GM04504 (cell line): ENCODE measurements at regions not wholly inside any gene's neighbourhood (a gene's known extent, or its start where the extent isn't known, plus 50 kb on each side); places are given as distances from the start of the nearest gene placed in this dataset.

Experiments used
- DNase-seq: peaks from one replicate; pipeline ENCODE4 v3.0.0-alpha.2; 2012; ENCODE audit warnings: low read depth

GRCh38 chr18:26794230-26795101 lies 71.0 kb downstream of the AQP4 start:
- no peak for DNase-seq

- DNase-seq, result no peak
These were observed 72.8 kb downstream of the AQP4 start for GRCh38 chr18:26792661-26793060.

- DNase-seq, result no peak
These were observed 73.8 kb downstream of the AQP4 start for GRCh38 chr18:26791676-26792075.

DNA sequence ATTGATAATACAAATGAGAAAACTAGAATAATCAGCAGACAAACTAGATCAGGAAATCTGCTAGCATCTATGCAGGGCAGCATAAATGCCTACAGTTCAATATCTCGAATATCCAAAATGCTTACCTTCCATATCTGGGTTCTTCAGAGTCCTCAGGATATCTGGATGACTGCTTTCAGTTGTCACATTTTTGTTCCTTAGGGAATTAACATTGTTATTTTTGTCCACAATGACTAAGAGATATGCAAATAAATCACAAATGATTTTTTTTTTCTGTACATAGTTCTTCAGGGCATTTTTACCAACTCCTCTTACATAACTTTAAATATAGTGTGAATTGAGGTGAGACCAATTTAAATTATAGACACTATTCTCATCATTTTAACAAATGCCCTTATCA lies 80.9 kb downstream of the AQP4 start:
- DNase-seq, result no peak

DNA sequence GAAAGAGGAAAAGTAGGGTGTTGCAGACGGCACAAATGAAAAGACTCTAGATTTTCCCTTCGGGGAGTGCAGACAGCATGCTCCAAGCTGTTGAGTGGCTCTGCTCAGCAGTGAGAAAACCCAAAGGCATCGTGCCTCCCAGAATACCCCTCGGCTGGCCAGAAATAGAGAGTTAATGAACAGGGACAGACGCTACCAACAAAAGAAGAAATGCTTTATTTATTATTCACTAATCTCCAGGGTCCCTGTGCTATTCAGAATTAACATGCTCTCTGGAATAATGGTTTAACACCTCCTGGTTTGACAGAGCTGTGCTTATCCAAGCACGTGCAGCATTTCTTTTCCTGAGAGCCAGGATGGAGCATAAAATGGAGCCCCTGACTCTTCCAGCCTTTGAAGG lies 82.3 kb downstream of the AQP4 start:
- DNase-seq, result no peak

- DNase-seq, result no peak
These were observed 84.8 kb downstream of the AQP4 start for GRCh38 chr18:26780520-26781325.

DNA sequence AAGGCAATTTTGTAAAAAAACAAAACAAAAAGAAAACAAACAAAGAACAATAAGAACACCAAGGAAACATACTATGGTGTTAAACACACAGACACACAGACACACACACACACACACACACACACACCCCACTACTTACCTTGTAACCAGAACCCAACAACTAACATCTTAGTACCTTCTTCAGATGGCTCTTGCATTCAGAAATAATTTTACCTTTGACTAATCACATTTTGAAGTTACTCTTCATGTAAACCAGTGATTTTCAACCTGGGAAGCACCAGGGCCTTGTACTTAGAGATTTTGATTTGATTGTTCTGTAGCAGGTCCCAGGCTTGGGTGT lies 87.5 kb downstream of the AQP4 start:
- no peak for DNase-seq

GRCh38 chr18:26777351-26778053 lies 88.0 kb downstream of the AQP4 start:
- no peak for DNase-seq

GRCh38 chr18:26772691-26773090 lies 92.8 kb downstream of the AQP4 start:
- no peak for DNase-seq

- no peak for DNase-seq
These were observed 94.0 kb downstream of the AQP4 start for GRCh38 chr18:26771524-26771923.

DNA sequence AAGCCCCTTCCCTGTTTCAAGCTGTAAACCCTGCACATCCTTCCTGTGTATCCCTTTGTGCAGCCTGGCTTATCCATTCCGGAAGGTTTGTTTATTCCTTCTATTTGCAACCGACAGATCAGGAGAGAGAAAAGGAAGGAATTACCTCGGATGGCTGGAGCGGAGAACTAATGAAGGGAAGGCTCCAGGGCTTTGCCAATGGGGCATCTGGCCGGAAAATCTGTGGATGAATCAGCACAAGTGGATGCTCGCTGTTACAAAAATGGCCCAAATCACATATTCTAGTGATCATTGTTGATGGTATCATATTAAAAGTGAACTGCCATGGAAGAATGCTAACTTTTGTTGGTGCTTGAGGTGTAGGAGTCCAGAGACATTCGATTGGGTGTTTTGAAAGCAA lies 97.1 kb downstream of the AQP4 start:
- DNase-seq, result no peak

DNA sequence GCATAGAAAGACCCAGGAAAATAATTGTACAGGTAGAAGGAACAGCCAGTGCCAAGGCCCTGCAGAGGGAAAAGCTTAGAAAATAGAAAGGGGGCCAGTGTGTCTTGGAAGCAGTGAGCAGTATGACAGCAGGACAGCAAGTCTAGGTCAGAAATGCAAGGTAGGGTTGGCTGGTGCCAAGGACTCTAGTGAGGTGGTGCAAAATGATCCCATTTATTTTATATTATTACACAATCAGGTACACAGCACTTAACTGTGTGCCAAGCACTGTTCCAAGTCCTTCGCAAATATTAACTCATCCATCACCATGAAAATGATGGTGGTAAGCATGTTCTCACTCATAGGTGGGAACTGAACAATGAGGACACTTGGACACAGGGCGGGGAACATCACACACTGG lies 100.0 kb downstream of the AQP4 start:
- DNase-seq, result no peak

GRCh38 chr18:26764586-26764985 lies 100.9 kb downstream of the AQP4 start:
- DNase-seq, result no peak

DNA sequence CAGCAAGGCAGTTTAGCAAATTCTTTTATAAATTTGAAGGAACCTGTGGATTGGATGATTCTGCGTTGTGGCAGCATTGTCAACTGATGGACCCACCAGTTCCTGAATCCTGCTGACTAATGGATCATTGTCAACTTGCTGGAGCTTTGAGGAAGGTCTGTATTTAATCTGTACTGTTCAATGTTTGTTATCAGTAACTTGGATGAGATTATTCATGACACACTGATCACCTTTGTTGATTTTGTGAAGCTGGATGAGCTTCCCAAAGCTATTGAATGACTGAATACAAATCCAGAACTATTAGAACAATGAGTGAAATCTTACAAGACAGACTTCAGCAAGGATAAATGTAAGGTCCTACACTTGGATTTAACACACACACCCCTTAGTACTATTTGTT lies 101.3 kb downstream of the AQP4 start:
- DNase-seq, result no peak

DNA sequence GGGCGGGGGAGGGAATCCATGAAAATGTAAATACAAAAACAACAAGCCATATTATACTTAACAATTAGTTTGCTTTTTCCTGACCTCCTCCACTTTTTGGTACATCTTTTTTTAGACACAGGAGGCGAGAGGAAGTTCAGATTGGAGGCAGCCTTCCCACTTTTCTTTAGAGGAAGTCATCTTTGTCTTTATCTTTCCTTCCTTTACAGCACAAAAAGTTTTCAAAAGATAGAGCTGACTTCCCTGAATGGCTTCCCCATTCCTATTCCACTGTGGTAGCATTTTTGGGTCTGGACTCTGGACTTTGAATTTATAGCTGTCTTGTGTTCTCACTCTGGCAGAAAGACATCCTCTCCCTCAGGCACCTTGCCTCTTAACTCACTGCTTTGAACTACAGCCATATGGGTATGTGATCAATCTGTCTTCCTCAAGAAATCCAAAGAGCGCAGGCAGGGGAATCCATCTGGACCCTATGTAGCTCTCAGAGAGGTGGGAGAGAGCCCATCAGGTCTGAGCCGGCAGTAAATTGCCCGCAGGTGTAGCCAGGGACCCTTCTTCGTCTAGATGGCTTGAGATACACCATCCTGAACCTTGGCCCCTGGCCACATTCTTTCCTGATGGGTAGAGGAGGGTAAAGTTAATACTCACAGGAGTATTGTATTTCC lies 101.9 kb downstream of the AQP4 start:
- no peak for DNase-seq

DNA sequence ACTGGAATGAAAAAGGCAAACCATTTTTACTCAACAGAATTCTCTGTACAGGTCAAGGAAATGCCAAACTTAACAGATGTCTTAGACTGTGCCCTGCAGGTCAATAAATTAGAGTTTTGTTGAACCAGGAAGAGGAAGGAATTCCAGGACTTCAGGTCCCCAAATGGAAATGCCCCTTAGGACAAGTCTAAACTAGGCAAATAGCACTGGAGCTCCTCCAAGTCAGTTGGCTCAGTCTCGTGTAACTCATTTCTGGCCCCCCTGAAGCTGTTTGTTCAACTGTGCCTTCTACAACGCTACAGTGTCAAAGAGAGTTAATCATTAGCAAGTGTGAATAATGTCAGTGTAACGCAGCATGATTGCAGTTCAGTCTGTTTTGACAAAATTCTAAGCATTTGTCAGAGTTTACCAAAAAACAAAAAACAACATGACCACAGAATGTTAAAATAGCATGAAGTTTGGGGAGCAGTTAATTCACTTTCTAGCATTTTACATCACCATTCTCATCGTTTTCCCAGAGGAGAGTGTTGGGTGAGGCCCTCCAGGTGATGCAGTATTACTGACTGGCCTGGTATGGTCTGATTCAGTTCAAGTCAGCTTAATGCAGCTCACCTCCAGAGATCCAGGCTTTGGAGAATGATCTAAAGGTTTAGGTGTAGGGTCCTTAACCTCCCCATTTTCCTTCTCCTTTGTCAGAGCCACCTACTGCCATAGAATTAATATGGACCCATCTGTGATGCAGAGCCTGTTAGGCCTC lies 108.1 kb downstream of the AQP4 start:
- no peak for DNase-seq

DNA sequence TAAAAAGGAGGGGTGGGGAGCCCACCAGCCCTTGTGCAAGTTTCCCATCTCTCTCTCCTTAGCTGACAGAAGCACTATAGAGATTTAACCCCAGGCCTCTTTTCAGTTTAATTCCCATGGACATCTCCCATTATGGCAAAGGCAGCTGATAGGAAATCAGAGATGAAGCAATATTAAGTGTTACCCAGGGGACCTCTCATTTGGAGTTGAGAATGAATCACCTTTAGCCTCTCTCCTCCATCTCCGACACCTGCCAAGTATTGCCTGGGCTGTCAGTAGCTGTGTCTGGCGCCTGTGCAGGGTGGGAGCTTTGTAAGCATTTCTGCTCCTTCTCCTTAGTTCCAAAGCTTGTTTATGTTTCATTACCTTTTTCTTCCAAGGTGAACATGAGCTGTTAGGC lies 109.0 kb downstream of the AQP4 start:
- DNase-seq, result no peak

DNA sequence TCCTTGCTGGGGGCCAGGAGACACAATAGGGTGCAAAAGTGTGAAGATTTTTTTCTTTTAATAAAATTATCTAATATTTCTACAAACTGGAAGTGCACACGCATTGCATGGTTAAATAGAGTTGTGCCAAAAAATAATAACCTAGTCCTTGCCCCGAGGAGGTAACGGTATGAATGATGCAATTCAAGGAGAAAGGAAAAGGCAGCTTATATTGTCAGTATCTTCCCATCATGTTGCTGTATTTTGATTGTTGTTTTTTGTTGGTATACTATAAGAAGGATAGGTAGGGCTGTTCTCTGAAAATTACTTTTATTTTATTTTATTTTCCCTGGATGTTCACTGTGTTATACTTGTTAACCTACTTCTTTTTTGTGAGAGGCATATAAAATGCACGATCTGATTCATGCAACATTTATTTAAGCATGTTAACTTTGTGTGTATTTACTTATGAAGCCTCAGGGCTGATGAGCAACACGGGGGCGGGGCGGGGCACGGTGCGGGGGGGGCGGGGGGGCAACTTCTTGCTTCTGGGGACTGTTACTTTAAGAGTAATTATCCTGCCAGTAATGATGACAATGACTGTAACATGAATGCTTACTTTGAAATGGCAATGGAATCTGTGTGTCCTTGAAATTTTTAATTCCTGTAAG lies 118.6 kb downstream of the AQP4 start:
- DNase-seq, result no peak

DNA sequence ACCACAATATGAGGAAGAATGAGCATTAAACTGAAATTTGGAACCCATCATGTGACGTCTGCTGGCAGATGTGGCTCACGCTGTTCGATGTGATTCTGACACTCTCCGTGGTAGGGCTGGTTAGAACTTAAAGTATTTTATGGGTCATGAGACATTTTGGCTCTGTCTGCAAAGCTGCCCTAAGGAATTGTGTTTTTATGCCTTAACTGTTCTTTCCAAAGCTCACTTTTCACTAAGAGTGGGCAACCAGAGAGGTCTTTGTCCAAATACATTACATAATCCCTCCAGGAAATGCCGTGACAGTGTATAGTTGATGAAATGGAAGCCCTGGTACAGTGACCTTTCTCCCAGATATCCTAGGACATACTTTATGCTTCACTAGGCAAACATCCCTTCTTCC lies 119.1 kb downstream of the AQP4 start:
- DNase-seq, result peak; percentile 4

DNA sequence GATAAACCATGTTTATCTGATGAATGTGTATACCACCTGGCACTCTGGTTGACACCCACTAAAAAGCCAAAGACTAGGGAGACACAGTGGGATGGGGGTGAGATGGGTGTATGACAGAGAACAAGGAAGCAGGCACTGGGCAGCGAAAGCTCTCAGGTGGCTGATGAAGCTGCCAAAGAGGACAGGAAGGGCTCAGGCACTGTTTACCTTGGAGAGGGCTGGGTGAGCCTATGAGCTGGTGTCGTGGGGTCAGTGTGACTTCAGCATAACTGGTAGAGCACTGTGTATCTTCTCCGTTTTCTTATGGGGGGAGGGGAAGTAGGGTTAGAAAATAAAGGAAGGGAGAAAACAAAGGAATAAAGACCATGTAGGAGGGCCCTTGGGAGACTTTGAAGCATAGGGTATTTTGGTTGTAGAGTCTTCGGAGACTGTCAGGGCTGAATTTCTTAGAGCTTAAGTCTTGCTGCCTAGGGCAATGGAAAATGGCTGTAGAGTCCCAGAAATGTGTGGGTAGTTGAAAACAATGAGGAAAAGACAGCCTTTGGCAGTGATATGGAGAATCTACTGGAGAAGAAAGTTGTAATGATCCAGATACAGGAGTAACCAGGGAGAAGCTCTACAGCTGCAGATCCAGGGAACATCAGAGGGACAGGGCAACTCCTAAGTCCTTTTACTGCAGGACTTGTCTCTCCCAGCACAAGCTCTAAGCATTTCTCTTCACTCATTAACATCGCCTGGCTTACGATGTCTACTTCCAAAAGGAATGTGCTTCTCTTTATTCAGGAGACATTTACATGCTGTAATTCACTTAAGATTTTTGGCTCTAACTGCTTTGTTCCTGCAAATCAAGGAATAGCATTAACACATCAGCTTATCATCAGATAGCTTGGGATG lies 120.0 kb downstream of the AQP4 start:
- no peak for DNase-seq
